ENCODE measurements at regions not wholly inside any gene's neighbourhood (a gene's known extent, or its start where the extent isn't known, plus 50 kb on each side); places are given as distances from the start of the nearest gene placed in this dataset.

DNA sequence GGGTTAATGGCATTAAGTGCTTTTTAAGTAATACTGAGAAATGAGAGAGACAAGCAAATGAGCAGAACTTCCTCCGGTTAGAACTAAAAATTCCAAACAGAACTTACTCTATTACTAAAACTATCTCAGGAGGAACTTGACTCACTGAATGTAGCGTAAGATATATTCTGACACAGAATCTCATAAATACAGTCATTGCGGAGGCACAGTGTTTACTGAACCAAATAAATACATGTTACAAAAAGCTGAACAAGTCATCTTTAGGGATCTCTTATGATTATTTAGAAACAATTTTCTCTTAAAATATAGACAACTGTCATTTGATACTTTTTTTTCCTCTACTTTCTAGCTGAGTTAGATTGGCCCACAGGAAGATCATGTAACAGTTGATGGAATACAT, 283.1 kb downstream of the KLF12 start:
- H3K27ac Mint-ChIP-seq (ENCODE audit: unreplicated experiment) = no peak overlapping the region
- no peaks in the 10 kb centered on the region for H3K27me3 ChIP-seq (replicated peaks; ENCODE audit: control insufficient read depth, insufficient read depth, low read length)
- H3K36me3 Mint-ChIP-seq (ENCODE audit: insufficient read depth, unreplicated experiment) = no peaks in the 10 kb centered on the region
- no peaks in the 10 kb centered on the region for H3K9me3 Mint-ChIP-seq (ENCODE audit: unreplicated experiment)
- H3K4me1 Mint-ChIP-seq (ENCODE audit: low read depth, unreplicated experiment) = peaks cover 7% of the 10 kb centered on the region
- intact Hi-C loops (cut with micrococcal nuclease; ENCODE audit: unreplicated experiment) = no loop called here
- no peak for DNase-seq
- H3K4me1 ChIP-seq = no peaks in the 10 kb centered on the region
- H3K9me3 ChIP-seq = no peaks in the 10 kb centered on the region
- TF ChIP-seq, protein P1, sequence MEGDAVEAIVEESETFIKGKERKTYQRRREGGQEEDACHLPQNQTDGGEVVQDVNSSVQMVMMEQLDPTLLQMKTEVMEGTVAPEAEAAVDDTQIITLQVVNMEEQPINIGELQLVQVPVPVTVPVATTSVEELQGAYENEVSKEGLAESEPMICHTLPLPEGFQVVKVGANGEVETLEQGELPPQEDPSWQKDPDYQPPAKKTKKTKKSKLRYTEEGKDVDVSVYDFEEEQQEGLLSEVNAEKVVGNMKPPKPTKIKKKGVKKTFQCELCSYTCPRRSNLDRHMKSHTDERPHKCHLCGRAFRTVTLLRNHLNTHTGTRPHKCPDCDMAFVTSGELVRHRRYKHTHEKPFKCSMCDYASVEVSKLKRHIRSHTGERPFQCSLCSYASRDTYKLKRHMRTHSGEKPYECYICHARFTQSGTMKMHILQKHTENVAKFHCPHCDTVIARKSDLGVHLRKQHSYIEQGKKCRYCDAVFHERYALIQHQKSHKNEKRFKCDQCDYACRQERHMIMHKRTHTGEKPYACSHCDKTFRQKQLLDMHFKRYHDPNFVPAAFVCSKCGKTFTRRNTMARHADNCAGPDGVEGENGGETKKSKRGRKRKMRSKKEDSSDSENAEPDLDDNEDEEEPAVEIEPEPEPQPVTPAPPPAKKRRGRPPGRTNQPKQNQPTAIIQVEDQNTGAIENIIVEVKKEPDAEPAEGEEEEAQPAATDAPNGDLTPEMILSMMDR (IDR thresholded peaks at IDR 0.05; ENCODE audit: insufficient read depth in 1 of 2, low read depth in 1 of 2, low read length in 1 of 2, severe bottlenecking in 1 of 2, unreplicated experiment in 1 of 2) = no peak
- ChIA-PET CTCF (interaction anchor here (1.2 kb wide), 1 partner anchor 435 kb away, joined by 3 read pairs; no protein-coding TSS in a partner anchor), POLR2A (no interaction called here)
- no peak overlapping the region for H3K4me3 ChIP-seq (ENCODE audit: low read depth, low read length)
- H3K36me3 ChIP-seq (ENCODE audit: control insufficient read depth, insufficient read depth, low read length) = no peaks in the 10 kb centered on the region
- BruUV-seq (replicated peaks) = no TSS peak
- no peaks in the 10 kb centered on the region for H3K27me3 Mint-ChIP-seq (ENCODE audit: insufficient read depth, unreplicated experiment)
- H3K4me3 Mint-ChIP-seq (ENCODE audit: unreplicated experiment) = no peak overlapping the region

DNA sequence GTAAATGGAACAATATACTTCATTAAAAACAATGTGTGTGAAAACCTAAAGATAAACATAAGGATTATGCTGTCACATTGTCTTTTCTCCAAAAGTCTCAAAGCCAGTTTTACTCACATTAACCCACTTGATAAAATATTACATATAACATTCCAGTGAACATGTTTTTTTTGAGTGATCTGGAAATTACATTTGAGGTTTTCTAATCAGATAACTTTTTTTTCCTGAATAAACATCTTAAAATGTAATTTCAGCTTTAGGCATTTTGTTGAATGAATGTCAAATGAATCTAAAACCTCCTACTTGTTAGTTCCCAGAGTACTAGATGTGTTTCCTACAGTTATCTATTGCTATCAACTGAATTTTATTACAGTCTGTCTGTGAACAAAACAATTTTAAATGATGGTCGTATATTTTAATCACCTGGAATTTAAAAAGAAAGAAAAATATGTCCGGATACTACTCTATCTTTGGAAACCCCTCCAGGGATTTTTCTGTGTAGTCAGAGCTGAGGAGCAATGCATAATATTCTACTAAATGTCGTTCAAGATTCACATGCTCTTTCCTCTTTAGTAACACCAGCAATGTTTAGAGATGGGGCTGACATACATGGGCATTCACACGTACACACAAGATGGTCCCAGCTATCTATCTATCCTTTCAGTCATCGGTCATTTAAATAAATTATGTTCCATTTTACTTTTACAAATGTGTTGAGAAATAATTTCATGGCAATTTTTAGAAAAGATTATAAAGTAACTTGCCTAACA, 283.9 kb downstream of the KLF12 start:
- POLR2A ChIA-PET = no interaction called here
- CTCF ChIA-PET = interaction anchor here (0.6 to 1.2 kb wide), 2 partner anchors 254 to 436 kb away, joined by 3 read pairs; no protein-coding TSS in a partner anchor

DNA sequence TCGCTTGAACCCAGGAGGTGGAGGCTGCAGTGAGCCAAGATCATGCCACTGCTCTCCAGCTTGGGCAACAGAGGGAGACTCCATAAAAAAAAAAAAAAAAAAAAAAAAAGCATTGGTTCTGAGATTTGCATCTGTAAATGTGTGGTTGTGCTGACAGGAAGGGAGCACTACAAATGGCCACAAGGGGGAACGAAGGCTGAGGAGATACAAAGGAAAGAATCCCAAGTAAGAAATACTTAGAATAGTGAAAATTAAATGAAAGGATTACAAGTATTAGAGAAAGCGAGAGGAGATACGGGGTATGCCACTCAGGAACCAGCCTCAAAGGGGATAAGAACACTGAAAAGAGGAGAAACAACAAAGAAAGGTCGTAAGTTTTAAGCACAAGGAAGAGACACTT, 284.9 kb downstream of the KLF12 start:
- H3K4me3 Mint-ChIP-seq (ENCODE audit: unreplicated experiment) = no peak overlapping the region
- H3K9me3 ChIP-seq = no peaks in the 10 kb centered on the region
- H3K27me3 Mint-ChIP-seq (ENCODE audit: insufficient read depth, unreplicated experiment) = no peaks in the 10 kb centered on the region
- peak; percentile 52 to 56 for DNase-seq
- peaks cover 7% of the 10 kb centered on the region for H3K4me1 Mint-ChIP-seq (ENCODE audit: low read depth, unreplicated experiment)
- H3K4me3 ChIP-seq (ENCODE audit: low read depth, low read length) = no peak overlapping the region
- BruUV-seq (replicated peaks) = no TSS peak
- ChIA-PET CTCF (interaction anchor here (1.3 to 2.6 kb wide), 2 partner anchors 149 to 438 kb away, joined by 13 to 15 read pairs; no protein-coding TSS in a partner anchor), POLR2A (no interaction called here)
- no peaks in the 10 kb centered on the region for H3K4me1 ChIP-seq
- no peak overlapping the region for H3K27ac Mint-ChIP-seq (ENCODE audit: unreplicated experiment)
- no peaks in the 10 kb centered on the region for H3K9me3 Mint-ChIP-seq (ENCODE audit: unreplicated experiment)
- no peaks in the 10 kb centered on the region for H3K27me3 ChIP-seq (replicated peaks; ENCODE audit: control insufficient read depth, insufficient read depth, low read length)
- intact Hi-C loops (cut with micrococcal nuclease; ENCODE audit: unreplicated experiment) = loop anchor here (1.0 to 2.0 kb wide), 2 partner anchors 192 to 438 kb away; no protein-coding TSS in a partner anchor
- no peaks in the 10 kb centered on the region for H3K36me3 ChIP-seq (ENCODE audit: control insufficient read depth, insufficient read depth, low read length)
- TF ChIP-seq, protein P1 (IDR thresholded peaks at IDR 0.05; ENCODE audit: insufficient read depth in 1 of 2, low read depth in 1 of 2, low read length in 1 of 2, severe bottlenecking in 1 of 2, unreplicated experiment in 1 of 2) = peak; percentile 32 to 68
- no peaks in the 10 kb centered on the region for H3K36me3 Mint-ChIP-seq (ENCODE audit: insufficient read depth, unreplicated experiment)

More for the DNA sequence above, 283.9 kb downstream of the KLF12 start:
- Mint-ChIP-seq H3K27ac (ENCODE audit: unreplicated experiment) (no peak overlapping the region), H3K27me3 (ENCODE audit: insufficient read depth, unreplicated experiment) (no peaks in the 10 kb centered on the region), H3K9me3 (ENCODE audit: unreplicated experiment) (no peaks in the 10 kb centered on the region), H3K36me3 (ENCODE audit: insufficient read depth, unreplicated experiment) (no peaks in the 10 kb centered on the region), H3K4me3 (ENCODE audit: unreplicated experiment) (no peak overlapping the region), H3K4me1 (ENCODE audit: low read depth, unreplicated experiment) (peaks cover 7% of the 10 kb centered on the region)
- no peak for DNase-seq
- Histone ChIP-seq H3K9me3 (no peaks in the 10 kb centered on the region), H3K36me3 (ENCODE audit: control insufficient read depth, insufficient read depth, low read length) (no peaks in the 10 kb centered on the region), H3K27me3 (replicated peaks; ENCODE audit: control insufficient read depth, insufficient read depth, low read length) (no peaks in the 10 kb centered on the region), H3K4me3 (ENCODE audit: low read depth, low read length) (no peak overlapping the region), H3K4me1 (no peaks in the 10 kb centered on the region)
- intact Hi-C loops (cut with micrococcal nuclease; ENCODE audit: unreplicated experiment) = no loop called here
- BruUV-seq (replicated peaks) = no TSS peak
- TF ChIP-seq, protein P1 (IDR thresholded peaks at IDR 0.05; ENCODE audit: insufficient read depth in 1 of 2, low read depth in 1 of 2, low read length in 1 of 2, severe bottlenecking in 1 of 2, unreplicated experiment in 1 of 2) = no peak

All from Caco-2 (cell line).